Neutrophil (primary cell): ENCODE measurements at regions not wholly inside any gene's neighbourhood (a gene's known extent, or its start where the extent isn't known, plus 50 kb on each side); places are given as distances from the start of the nearest gene placed in this dataset.

Experiments
- H3K27ac ChIP-seq: fragments of 200-600 bp; sonication (generic); 2 replicates; pipeline ENCODE4 v1.5.1; 2016; ENCODE audit warnings: mild to moderate bottlenecking, moderate library complexity
- H3K27me3 ChIP-seq: fragments of 200-600 bp; sonication (generic); 2 replicates; pipeline ENCODE4 v1.6.0; 2016; ENCODE audit warnings: mild to moderate bottlenecking
- H3K36me3 ChIP-seq: fragments of 200-600 bp; sonication (generic); 2 replicates; pipeline ENCODE4 v1.5.1; 2017
- H3K4me1 ChIP-seq, 2 experiments: fragments of 200-600 bp in 1 of 2; sonication (generic) in 1 of 2; 1 replicate in 1 of 2; 2 replicates in 1 of 2; pipeline versions ENCODE4 v1.5.1 to v1.6.1; 2013 to 2016; ENCODE audit warnings: low read depth in 1 of 2, low read length in 1 of 2, mild to moderate bottlenecking in 1 of 2, moderate library complexity in 1 of 2; ENCODE audit not compliant: control insufficient read depth in 1 of 2, insufficient read depth in 1 of 2
- H3K4me3 ChIP-seq, 2 experiments: fragments of 200-600 bp in 1 of 2; sonication (generic) in 1 of 2; 1 replicate in 1 of 2; 2 replicates in 1 of 2; pipeline ENCODE4 v1.5.1; 2013 to 2016; ENCODE audit warnings: low read depth in 1 of 2, low read length in 1 of 2, mild to moderate bottlenecking in 1 of 2, moderate library complexity in 1 of 2
- H3K9me3 ChIP-seq: fragments of 200-600 bp; sonication (generic); 2 replicates; pipeline ENCODE4 v1.5.1; 2016
- CTCF ChIP-seq: fragments of 200-600 bp; sonication (generic); IDR thresholded peaks from 2 replicates; pipeline ENCODE4 v1.5.1; 2016; ENCODE audit warnings: antibody characterized with exemption

- Histone ChIP-seq H3K27me3 (no peaks in the 10 kb centered on the region), H3K4me1 (no peaks in the 10 kb centered on the region), H3K9me3 (no peaks in the 10 kb centered on the region), H3K4me3 (no peak overlapping the region), H3K36me3 (no peaks in the 10 kb centered on the region), H3K27ac (no peak overlapping the region)
- TF ChIP-seq CTCF = no peak
Observed at GRCh38 chr7:18396953-18397352, 98.6 kb upstream of the HDAC9 start.

- H3K27me3 ChIP-seq = no peaks in the 10 kb centered on the region
- no peak for TF ChIP-seq CTCF
- no peak overlapping the region for H3K27ac ChIP-seq
- no peak overlapping the region for H3K4me3 ChIP-seq
- no peaks in the 10 kb centered on the region for H3K9me3 ChIP-seq
- H3K4me1 ChIP-seq = no peaks in the 10 kb centered on the region
- no peaks in the 10 kb centered on the region for H3K36me3 ChIP-seq
Observed at GRCh38 chr7:18399436-18400235, 95.9 kb upstream of the HDAC9 start.

GRCh38 chr7:18400275-18400674 lies 95.3 kb upstream of the HDAC9 start:
- no peak overlapping the region for H3K27ac ChIP-seq
- H3K4me3 ChIP-seq = no peak overlapping the region
- no peaks in the 10 kb centered on the region for H3K36me3 ChIP-seq
- H3K4me1 ChIP-seq = no peaks in the 10 kb centered on the region
- H3K27me3 ChIP-seq = no peaks in the 10 kb centered on the region
- H3K9me3 ChIP-seq = no peaks in the 10 kb centered on the region
- no peak for TF ChIP-seq CTCF

GRCh38 chr7:18400726-18401125 lies 94.8 kb upstream of the HDAC9 start:
- Histone ChIP-seq H3K27me3 (no peaks in the 10 kb centered on the region), H3K27ac (no peak overlapping the region), H3K4me3 (no peak overlapping the region), H3K4me1 (no peaks in the 10 kb centered on the region), H3K36me3 (no peaks in the 10 kb centered on the region), H3K9me3 (no peaks in the 10 kb centered on the region)
- no peak for TF ChIP-seq CTCF

- Histone ChIP-seq H3K4me1 (no peaks in the 10 kb centered on the region), H3K4me3 (no peak overlapping the region)
Observed at GRCh38 chr7:18401757-18402156, 93.8 kb upstream of the HDAC9 start.

More at GRCh38 chr7:18401757-18402156, 93.8 kb upstream of the HDAC9 start:
- H3K9me3 ChIP-seq = no peaks in the 10 kb centered on the region
- no peak for TF ChIP-seq CTCF
- no peaks in the 10 kb centered on the region for H3K36me3 ChIP-seq
- no peak overlapping the region for H3K27ac ChIP-seq
- H3K27me3 ChIP-seq = no peaks in the 10 kb centered on the region
